OCI-LY7 (cell line): ENCODE measurements at regions not wholly inside any gene's neighbourhood (a gene's known extent, or its start where the extent isn't known, plus 50 kb on each side); places are given as distances from the start of the nearest gene placed in this dataset.

Experiments
- CTCF ChIP-seq: fragments of 200-600 bp; sonication (generic); conservative IDR thresholded peaks from 2 replicates; pipeline ENCODE4 v1.5.1; 2014; ENCODE audit warnings: mild to moderate bottlenecking, antibody characterized with exemption, low read length, moderate library complexity, mixed read lengths
- EZH2phosphoT487 ChIP-seq: fragments of 200-600 bp; sonication (generic); IDR thresholded peaks from 2 replicates; pipeline ENCODE4 v1.6.1; 2018; ENCODE audit warnings: low read depth, borderline replicate concordance, mild to moderate bottlenecking, mixed run types, antibody characterized with exemption, low read length, moderate library complexity, mixed read lengths

- no peak for TF ChIP-seq CTCF
- no peak for TF ChIP-seq EZH2phosphoT487
Measured at GRCh38 chr13:34542321-34542720, 399.7 kb upstream of the NBEA start.
